ENCODE measurements at regions not wholly inside any gene's neighbourhood (a gene's known extent, or its start where the extent isn't known, plus 50 kb on each side); places are given as distances from the start of the nearest gene placed in this dataset.
"Not testable (repeated sequence)": the region's sequence is repeated elsewhere in the genome, so short reads cannot be mapped to it uniquely, and the experiment has no call there.

DNA sequence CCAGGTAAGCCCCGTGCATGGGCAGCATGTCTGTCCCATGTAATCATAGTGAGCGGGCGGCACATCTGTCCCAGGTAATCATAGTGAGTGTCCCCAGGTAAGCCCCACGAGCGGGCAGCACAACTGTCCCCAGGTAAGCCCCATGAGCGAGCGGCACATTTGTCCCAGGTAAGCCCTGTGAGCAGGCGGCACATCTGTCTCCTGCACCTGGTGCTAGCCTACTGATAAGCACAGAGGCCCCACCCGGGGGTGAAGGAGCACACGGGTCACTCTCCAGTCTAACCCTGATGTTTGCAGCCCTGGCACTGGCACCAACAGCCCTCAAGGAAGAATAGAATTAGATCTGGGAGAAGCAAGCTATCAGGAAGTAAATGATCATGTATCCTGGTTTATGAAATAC lies 99.2 kb downstream of the ATP6V0E2 start:
- DNase-seq, result peak; percentile 24
- intact Hi-C loops (cut with DNase I); H3K4me1 ChIP-seq; H3K9ac ChIP-seq (ENCODE audit: low read depth in 2 of 2, low read length in 2 of 2); H3K27me3 ChIP-seq; H3K27ac ChIP-seq; H3K4me3 ChIP-seq; H3K36me3 ChIP-seq; H3K9me3 ChIP-seq: not testable (repeated sequence)

DNA sequence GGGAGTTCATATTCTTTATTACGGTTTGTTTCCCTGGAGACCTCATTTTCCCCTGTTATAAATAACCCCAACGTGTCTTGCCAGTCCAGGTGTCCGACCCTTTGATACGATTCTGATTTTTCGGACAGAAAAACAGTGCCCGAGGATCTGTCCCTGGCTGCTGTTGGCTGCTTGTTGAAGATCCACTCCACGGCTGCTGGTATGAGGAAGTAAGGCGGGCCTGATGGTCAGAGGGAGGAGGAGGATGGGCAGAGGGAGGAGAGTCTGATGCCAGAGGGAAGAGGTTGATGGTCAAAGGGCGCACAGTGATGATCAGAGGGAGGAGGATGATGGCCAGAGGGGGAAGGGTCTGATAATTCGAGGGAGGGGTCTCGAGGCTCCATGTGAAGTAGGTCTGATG lies 99.9 kb downstream of the ATP6V0E2 start:
- H3K4me1 ChIP-seq; intact Hi-C loops (cut with DNase I); DNase-seq; H3K36me3 ChIP-seq; H3K27ac ChIP-seq; H3K9me3 ChIP-seq; H3K4me3 ChIP-seq; H3K9ac ChIP-seq (ENCODE audit: low read depth in 2 of 2, low read length in 2 of 2); H3K27me3 ChIP-seq: not testable (repeated sequence)

GRCh38 chr7:149975608-149976007 lies 101.8 kb downstream of the ATP6V0E2 start:
- H3K4me3 ChIP-seq; H3K9me3 ChIP-seq; H3K9ac ChIP-seq (ENCODE audit: low read depth in 2 of 2, low read length in 2 of 2); intact Hi-C loops (cut with DNase I); H3K4me1 ChIP-seq; DNase-seq; H3K27ac ChIP-seq; H3K36me3 ChIP-seq; H3K27me3 ChIP-seq: not testable (repeated sequence)

DNA sequence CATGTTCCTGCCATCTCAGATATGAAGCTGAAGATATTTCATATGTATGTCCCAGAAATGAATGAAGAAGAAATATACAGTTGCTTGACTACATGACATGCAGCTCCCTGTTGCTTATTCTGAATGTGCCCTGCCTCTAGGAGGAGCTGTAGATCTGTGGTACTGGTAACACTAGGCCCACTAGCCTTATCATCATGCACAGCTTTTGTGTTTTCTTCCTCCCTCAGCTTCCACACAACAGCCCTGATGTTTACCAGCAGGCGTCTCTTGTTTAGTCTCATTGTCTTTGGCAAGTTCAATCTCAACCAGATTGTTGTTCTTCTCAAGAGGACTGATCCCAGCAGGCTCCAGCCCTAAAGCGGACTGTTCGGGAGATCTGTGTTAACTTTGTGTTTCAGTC lies 104.8 kb downstream of the ATP6V0E2 start:
- intact Hi-C loops (cut with DNase I); DNase-seq; H3K36me3 ChIP-seq; H3K4me1 ChIP-seq; H3K9me3 ChIP-seq; H3K9ac ChIP-seq (ENCODE audit: low read depth in 2 of 2, low read length in 2 of 2); H3K27ac ChIP-seq; H3K4me3 ChIP-seq; H3K27me3 ChIP-seq: not testable (repeated sequence)

- DNase-seq; H3K9ac ChIP-seq (ENCODE audit: low read depth in 2 of 2, low read length in 2 of 2); H3K4me1 ChIP-seq; intact Hi-C loops (cut with DNase I); H3K27ac ChIP-seq; H3K27me3 ChIP-seq; H3K36me3 ChIP-seq; H3K4me3 ChIP-seq; H3K9me3 ChIP-seq: not testable (repeated sequence)
Measured at GRCh38 chr7:149978944-149979343, 105.2 kb downstream of the ATP6V0E2 start.

GRCh38 chr7:149982537-149983112 lies 108.9 kb downstream of the ATP6V0E2 start:
- intact Hi-C loops (cut with DNase I); DNase-seq: not testable (repeated sequence)

DNA sequence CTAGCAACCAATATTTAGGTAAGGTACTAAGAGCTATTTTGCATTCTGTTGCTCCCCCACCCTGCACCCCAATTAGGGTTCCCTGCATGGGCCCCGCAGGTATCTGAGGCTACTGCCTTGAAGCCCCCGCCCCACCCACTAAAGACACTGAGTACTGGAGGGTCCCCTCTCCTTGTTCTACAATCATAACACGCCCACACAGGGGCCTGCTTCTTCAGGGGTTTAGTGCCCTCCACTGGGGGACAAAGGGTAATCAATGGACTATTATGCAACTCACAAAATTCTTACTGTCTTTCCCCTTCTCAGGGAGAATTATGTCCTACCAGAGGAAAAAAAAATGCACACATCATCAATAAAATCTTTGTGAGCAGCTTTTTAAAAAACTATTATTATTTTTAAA lies 113.1 kb downstream of the ATP6V0E2 start:
- H3K27ac ChIP-seq; H3K36me3 ChIP-seq; H3K4me3 ChIP-seq; H3K9ac ChIP-seq (ENCODE audit: low read depth in 2 of 2, low read length in 2 of 2); DNase-seq; H3K4me1 ChIP-seq; H3K9me3 ChIP-seq; H3K27me3 ChIP-seq; intact Hi-C loops (cut with DNase I): not testable (repeated sequence)

More at GRCh38 chr7:149982537-149983112, 108.9 kb downstream of the ATP6V0E2 start:
- not testable (repeated sequence) for H3K27ac ChIP-seq; H3K27me3 ChIP-seq; H3K4me3 ChIP-seq; H3K9me3 ChIP-seq; H3K4me1 ChIP-seq; H3K9ac ChIP-seq (ENCODE audit: low read depth in 2 of 2, low read length in 2 of 2); H3K36me3 ChIP-seq

GRCh38 chr7:149991652-149992302 lies 118.0 kb downstream of the ATP6V0E2 start:
- H3K27me3 ChIP-seq; H3K4me1 ChIP-seq; H3K9ac ChIP-seq (ENCODE audit: low read depth in 2 of 2, low read length in 2 of 2); H3K27ac ChIP-seq; H3K4me3 ChIP-seq; H3K36me3 ChIP-seq; H3K9me3 ChIP-seq; DNase-seq; intact Hi-C loops (cut with DNase I): not testable (repeated sequence)

DNA sequence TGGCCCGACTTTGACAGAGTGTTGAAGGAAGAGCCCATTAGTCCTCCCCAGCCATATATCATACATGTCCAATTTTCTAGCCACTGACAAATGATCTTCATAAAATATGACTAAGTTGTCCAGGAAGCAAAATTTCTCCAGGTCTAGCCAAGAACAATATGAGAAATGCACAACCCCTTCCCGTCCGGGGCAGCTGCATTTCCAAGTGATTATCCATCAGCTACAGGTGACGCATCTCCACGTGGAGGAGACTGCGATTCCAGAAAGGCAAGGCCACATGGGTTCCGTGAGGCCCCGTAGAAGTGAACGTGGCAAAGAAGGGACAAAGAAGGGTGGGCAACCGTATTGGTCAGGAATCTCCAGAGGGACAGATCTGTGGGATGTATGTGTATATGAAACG lies 118.6 kb downstream of the ATP6V0E2 start:
- not testable (repeated sequence) for H3K9me3 ChIP-seq, H3K27me3 ChIP-seq

DNA sequence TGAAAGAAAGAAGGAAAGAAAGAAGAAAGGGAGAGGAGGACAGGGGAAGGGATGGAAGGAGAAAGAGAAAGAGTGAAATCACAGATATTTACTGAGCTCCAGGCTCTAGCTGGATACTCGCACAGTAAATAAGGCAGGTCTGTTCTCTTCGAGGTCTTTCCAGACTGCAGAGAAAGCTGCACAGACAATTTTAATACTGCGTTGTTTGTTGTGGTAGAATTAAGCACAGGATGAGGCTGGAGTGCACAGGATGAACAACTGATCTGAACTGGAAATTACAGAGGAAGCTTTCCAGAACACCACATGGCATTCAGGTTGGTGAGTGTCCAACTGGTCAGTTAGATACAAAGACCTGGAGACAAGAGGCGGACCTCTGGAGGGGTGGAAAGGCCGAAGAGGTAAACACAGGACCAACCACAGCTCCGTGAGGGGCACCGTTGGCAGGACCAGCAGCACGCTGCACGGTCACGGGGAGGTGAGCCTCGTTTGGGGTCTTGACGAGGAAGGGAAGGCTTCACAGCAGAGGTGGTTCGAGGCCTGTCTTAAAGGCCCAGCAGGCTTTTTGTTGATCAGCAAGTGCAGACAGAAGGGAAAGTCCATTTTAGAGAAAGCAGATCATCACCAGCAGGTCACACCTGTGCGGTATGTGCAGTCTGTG lies 121.7 kb downstream of the ATP6V0E2 start:
- H3K27me3 ChIP-seq; H3K9me3 ChIP-seq; H3K36me3 ChIP-seq; intact Hi-C loops (cut with DNase I); DNase-seq; H3K4me3 ChIP-seq; H3K4me1 ChIP-seq; H3K27ac ChIP-seq; H3K9ac ChIP-seq (ENCODE audit: low read depth in 2 of 2, low read length in 2 of 2): not testable (repeated sequence)

More for the DNA sequence above, 118.6 kb downstream of the ATP6V0E2 start:
- H3K4me1 ChIP-seq; H3K27ac ChIP-seq; intact Hi-C loops (cut with DNase I); H3K36me3 ChIP-seq; H3K9ac ChIP-seq (ENCODE audit: low read depth in 2 of 2, low read length in 2 of 2); DNase-seq; H3K4me3 ChIP-seq: not testable (repeated sequence)

DNA sequence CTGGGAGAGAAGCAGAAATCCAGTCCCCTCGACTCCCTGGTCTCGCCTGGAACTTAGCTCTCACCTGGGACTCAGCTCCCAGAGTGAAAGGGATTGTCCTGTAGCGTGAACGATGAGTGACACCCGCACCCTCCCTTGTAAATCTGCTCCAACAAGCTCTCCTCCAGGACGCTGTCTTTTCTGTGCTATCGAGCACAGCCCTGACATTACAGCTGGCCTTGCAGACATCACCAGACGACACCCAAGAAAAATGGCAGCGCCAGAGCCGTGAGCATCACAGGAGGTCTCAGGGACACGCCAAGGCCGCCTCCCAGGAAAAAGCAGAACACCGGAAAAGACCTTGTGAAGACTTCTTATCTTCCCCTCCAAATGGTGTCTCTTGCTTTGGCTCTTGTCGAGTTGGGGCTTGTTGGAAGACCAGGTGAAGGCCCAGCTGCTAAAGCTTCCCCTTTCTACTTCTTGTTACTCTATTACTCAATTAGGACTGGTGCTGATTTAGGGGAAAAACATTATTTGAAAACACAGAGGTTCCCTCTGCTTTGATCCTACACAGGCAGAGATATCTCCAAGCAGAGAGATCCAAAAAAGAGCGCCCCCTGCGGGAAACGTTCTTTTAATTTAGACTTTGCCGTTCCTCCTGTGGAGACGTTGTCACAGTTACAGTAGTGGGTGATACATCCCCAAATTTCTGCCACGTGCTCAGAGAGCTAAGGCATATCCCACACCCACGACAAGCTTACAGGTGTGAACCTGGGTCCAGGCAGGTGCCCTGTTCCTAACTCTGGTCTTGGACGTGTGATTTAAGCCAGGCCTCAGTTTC lies 127.2 kb downstream of the ATP6V0E2 start:
- H3K9ac ChIP-seq (ENCODE audit: low read depth in 2 of 2, low read length in 2 of 2); H3K27me3 ChIP-seq; intact Hi-C loops (cut with DNase I); H3K4me3 ChIP-seq; DNase-seq; H3K9me3 ChIP-seq; H3K4me1 ChIP-seq; H3K27ac ChIP-seq; H3K36me3 ChIP-seq: not testable (repeated sequence)
